Activated CD8-positive, alpha-beta memory T cell treated with anti-CD3 and anti-CD28 coated beads, Interleukin-2, amount 50 U/mL, for 1 hour (primary cell): ENCODE measurements at regions not wholly inside any gene's neighbourhood (a gene's known extent, or its start where the extent isn't known, plus 50 kb on each side); places are given as distances from the start of the nearest gene placed in this dataset.

Source experiments
- DNase-seq: peaks from one replicate; pipeline ENCODE4 v3.0.0-alpha.2; 2020; ENCODE audit errors: extremely low read depth

GRCh38 chr18:72089432-72089831, 454.7 kb downstream of the CBLN2 start:
- no peak for DNase-seq

- DNase-seq = no peak
Measured at GRCh38 chr18:72086421-72086820, 457.7 kb downstream of the CBLN2 start.

GRCh38 chr18:72075040-72075439, 469.1 kb downstream of the CBLN2 start:
- DNase-seq = no peak

DNA sequence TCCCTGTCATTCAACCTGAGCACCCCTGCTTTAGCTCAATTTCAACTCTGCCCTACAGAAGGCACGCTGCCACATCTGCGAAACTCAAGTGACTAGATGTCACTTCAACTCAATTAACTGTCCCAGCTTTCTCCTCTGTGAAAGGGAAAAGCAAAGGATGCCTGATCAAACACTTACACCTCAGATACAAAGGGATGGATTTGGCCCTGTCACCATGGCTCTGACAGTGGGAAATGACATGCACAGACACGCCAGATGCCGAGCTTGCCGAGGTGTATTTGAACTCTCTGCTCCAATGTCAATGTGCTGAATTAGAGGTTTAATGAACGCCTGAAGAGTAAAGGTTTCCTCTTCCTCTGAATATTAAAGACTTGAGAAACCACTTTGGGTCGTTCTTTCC, 481.1 kb downstream of the CBLN2 start:
- DNase-seq = no peak

GRCh38 chr18:72058851-72059250, 485.3 kb downstream of the CBLN2 start:
- DNase-seq = no peak

GRCh38 chr18:72056171-72056570, 488.0 kb downstream of the CBLN2 start:
- no peak for DNase-seq

DNA sequence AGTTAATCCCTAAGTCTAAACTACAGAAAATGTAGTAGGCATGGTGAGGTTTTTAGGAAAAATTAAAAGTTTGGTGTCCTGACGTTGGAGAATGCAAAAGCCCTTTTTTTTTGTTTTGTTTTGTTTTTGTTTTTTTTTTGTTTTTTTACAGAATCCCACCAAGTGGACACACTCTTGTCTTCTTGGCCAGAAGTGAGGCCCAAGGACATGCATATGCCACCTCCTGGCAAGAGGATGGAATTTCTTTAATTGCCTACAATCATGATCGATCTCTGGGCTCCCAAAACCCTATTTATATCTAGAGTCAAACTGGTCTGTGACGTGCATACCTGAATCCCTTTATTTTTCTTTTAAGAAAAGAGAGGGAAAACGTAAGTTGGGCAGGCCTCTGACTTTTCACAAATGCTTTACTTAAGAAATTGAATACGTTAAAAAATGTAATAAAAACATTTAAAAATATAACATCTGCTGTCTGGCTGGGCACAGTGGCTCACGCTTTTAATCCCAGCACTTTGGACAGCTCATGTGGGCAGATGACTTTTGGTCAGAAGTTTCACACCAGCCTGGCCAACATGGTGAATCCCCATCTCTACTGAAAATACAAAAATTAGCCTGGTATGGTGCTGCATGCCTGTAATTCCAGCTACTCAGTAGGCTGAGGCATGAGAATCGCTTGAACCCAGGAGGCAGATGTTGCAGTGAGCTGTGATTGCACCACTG, 502.7 kb downstream of the CBLN2 start:
- DNase-seq = no peak

- DNase-seq = no peak
Measured at GRCh38 chr18:72013427-72013850, 530.7 kb downstream of the CBLN2 start.

- no peak for DNase-seq
Measured at GRCh38 chr18:71998547-71999097, 545.5 kb downstream of the CBLN2 start.

GRCh38 chr18:71995904-71996465, 548.2 kb downstream of the CBLN2 start:
- no peak for DNase-seq

DNA sequence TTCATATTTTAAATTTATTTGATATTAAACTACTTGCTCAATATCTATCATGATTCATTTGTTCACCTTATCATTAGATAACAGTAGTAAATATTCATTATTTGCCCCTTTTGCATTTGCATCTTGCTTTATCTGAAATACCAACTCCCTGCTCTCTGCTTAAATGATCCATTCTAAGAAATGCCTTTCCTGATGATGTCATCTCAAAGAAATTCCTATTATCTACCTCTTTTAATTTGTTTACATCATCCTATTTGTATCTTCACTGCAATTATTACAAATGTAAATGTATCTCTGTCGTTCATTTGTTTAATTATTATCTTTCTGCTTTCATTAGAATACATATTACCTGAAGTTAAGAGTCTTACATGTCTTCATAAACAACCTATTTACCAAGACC, 549.9 kb downstream of the CBLN2 start:
- DNase-seq = no peak

- no peak for DNase-seq
Measured at GRCh38 chr18:71989616-71990015, 554.5 kb downstream of the CBLN2 start.

DNA sequence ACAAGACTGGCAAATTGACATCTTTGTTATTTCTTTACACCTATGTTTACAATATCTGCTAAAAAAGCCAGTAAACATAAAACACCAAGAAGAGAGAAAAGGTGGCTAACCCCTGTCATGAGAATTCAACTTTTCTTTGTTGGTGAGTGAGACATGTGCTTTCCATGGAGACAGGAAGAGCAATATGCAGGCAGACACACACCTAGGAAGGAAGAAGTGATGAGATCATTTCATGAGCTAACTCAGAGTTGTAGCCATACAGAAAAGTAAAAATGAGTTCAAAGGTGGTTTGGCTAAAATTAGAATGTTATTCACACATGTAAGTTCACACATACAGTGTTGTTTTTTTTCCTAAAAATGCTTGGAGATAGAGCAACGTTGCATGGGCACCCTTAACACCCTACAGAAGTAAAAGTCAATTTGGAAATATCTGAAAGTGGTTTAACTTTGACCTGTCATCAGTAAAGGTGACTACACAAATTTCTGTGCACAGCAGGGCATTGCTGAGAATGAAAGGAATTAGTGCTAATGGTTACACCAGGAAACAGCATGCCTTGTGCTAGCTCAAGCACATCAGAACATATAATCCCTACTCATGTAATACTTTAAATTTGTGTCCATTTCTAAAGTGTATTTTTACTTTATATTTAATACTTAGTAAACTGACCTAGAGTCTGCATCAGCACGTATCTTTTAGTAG, 557.6 kb downstream of the CBLN2 start:
- no peak for DNase-seq

DNA sequence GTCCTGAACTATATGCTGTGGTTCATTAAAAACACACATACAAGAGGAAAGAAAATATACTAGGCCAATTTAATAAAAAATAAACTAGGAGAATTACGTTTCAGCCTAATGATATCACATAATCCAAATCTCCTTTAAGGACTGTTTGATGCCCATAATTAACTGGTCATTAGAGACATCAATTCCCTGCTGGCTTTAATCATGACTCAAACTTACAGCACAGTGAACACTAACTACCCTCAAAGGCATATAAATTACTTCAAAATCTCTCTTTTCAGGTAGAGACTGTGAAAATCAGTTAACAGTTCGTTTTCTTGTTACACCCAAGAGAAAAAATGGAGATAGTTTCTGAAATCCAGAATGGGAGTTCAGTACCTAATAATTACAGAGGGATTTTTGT, 567.4 kb downstream of the CBLN2 start:
- DNase-seq = no peak

- DNase-seq = no peak
Measured at GRCh38 chr18:71966791-71967190, 577.4 kb downstream of the CBLN2 start.

DNA sequence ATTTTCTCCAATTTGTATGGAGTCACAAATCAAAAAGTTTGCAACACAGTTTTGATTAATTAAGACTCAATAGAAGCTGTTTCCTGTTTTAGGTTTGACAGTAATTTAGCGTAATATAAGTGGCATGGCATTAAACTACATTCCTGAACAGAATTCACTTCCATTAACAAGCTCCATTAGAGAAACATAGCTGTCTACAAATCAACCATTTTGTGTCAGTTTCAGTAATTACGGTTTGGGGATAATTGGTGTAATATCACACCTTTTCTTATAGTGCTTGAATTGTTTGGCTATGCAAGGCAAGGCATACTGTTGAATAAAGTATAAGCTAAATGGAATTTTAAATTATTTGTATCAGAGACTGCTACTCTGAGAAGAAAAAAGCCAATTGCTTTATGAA, 585.5 kb downstream of the CBLN2 start:
- no peak for DNase-seq

GRCh38 chr18:71951001-71951400, 593.1 kb downstream of the CBLN2 start:
- no peak for DNase-seq

DNA sequence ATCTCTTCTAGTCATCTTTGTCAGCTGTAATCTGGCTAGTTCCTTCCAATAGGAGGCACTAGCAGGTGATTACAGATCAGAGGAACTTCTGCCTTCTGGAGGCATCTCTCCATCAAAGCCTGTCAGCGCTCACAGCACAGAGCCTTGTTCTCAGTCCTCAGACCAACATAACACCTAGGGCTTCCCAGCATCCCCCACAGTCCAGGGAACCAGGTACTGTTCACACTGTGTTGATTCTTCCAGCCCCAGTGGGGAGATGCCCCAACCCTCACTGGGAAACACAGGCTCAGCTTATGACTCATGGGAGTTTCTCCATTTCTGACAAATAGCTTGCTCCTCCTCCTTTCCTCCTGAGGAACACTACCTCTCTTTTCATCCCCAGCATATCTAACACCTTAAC, 601.7 kb downstream of the CBLN2 start:
- DNase-seq = no peak

DNA sequence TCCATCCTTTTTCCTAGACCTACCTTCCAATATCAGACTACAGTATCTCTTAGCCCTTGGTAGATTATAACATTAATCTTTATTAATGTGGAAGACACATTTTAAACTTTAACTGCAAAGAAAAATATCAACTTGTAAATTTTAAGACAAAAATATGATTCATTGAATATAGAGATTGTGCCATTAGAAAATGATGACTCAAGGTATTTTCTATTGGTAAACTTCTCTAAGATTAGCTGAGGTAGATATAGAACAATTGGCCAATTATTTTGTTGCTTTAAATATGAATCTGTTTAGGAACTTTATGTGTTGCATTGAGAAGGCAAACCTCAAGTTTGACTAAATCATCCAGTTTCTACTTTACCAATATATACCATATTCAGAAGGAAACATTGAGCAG, 604.7 kb downstream of the CBLN2 start:
- DNase-seq = no peak

DNA sequence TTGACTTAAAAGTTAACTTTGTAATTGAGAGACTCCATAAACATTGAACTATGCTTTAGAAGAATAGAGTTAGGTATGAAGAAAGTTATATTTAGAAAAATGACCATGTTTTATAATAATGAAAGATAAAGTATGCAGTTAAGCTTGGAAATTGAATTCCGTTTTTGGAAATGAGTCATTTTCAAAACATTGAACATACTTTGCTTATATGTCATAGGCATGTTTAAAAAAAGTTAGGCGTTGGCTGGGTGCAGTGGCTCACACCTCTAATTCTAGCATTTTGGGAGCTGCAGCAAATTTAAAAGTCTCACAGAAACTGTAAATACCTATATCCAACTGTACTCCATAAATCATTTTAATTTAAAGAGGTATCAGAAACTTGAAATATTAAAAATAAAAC, 607.4 kb downstream of the CBLN2 start:
- DNase-seq = no peak

DNA sequence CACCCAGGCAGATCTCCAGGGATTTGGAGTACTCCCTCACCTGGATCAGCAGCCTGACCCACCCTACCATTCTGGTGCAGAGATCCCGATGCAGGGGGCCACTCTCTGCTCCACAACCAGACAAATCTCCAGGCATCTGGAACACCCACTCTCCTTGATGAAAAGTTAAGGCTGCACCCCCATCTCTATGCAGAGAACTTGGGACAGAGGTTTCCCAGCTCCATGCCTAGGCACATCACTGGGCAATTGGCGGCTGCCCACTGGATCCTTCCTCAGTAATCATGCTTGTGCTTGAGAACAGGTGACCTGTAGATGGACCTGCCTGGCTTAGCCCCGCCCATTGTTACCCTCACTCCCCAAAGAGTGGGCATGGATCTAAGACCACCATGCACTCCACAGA, 624.9 kb downstream of the CBLN2 start:
- no peak for DNase-seq

- DNase-seq = no peak
Measured at GRCh38 chr18:71913641-71914040, 630.5 kb downstream of the CBLN2 start.

DNA sequence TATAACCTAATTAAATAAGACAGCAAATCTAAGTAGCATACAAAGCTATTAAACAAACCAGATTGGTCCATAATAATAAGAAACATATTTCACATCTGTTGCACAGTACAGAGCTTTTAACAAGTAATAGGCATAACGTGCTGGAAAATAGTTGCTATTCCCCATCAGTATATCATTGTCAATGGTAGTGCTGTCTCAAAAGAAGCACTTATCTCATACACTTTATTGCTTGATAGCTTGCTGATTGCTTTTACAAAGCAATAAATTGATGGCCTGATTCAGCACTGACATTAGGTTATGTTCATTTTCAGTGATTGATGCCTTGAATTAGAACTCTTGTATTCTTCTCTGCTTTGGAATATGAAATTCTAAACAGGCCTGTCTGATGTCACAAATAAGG, 641.7 kb downstream of the CBLN2 start:
- DNase-seq = no peak
